AG04449 (cell line): ENCODE measurements at regions not wholly inside any gene's neighbourhood (a gene's known extent, or its start where the extent isn't known, plus 50 kb on each side); places are given as distances from the start of the nearest gene placed in this dataset.

ENCODE experiments used
- CTCF ChIA-PET: fragments of 350-600 bp; formaldehyde crosslinking; extraction: SDS; loops from one replicate; lab custom pipeline; 2021; ENCODE audit warnings: antibody characterized with exemption; lab: Yijun Ruan, JAX
- POLR2A ChIA-PET: fragments of 400-600, 350-600 bp; formaldehyde crosslinking; extraction: SDS; loops from one replicate; lab custom pipeline; 2020; ENCODE audit warnings: antibody characterized with exemption, inconsistent platforms; lab: Yijun Ruan, JAX
- DNase-seq: peaks from one replicate; pipeline ENCODE4 v3.0.0-alpha.2; 2010; ENCODE audit warnings: low read depth, low spot score
- H3K4me3 ChIP-seq: 2 replicates; pipeline ENCODE4 v1.5.1; 2011; ENCODE audit warnings: low read depth, mild to moderate bottlenecking, control low read depth, low read length
- CTCF ChIP-seq: IDR thresholded peaks from one replicate; pipeline ENCODE4 v1.5.1; 2011; ENCODE audit warnings: mild to moderate bottlenecking, moderate library complexity, low read length, control low read depth, inconsistent platforms; ENCODE audit not compliant: insufficient read depth; ENCODE audit errors: missing control alignments

DNA sequence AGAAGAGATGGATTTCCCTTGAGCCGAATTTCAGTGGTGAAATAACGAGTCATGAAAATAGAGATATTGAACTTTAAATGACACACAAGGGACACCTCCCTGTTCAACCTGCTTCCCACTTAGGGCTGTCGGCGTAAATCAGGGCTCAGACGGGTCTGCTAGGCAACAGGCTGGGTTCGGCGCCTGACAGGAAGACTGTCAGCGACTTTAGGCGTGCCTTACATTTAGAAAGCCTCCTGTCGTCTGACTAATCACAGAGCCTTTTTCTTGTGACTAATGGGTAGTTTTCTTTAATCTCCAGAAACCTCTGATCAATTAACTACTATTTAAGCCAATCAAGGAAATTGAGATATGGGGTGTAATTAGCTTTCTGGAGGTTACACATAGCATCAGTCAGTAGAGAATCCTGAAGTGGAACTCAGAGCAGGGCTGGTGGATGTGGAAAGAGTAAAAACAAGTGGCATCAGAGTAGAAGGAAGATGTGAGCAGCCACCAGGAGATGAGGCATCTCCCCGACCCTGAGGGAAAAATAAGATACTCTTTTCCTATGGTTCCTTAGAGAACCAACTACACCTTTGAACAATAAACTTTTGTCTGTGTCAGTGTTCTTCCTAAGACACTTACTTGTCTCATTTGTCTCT is 86.2 kb upstream of the HS3ST1 start:
- ChIA-PET POLR2A (no interaction called here), CTCF (no interaction called here)
- no peak for DNase-seq
- no peak overlapping the region for H3K4me3 ChIP-seq
- TF ChIP-seq CTCF = no peak

DNA sequence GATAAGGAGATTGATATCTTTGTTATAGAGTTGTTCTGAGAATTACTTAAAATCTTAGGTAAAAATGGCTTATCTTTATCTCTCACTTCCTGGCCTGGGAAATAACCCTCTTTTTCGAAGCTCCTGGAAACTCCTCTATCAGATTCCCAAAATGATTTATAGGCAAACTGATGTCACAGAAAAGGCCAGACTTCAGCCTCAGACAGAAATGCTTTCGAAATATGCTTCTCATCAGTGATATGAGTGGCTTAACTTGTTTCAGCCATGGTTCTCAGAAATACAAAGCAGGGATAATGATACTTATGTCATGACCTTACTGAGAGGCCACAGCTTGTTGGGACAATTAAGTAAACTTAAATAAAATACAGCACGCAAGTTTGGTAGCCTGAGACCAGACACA is 85.3 kb upstream of the HS3ST1 start:
- POLR2A ChIA-PET = no interaction called here
- CTCF ChIA-PET = no interaction called here

DNA sequence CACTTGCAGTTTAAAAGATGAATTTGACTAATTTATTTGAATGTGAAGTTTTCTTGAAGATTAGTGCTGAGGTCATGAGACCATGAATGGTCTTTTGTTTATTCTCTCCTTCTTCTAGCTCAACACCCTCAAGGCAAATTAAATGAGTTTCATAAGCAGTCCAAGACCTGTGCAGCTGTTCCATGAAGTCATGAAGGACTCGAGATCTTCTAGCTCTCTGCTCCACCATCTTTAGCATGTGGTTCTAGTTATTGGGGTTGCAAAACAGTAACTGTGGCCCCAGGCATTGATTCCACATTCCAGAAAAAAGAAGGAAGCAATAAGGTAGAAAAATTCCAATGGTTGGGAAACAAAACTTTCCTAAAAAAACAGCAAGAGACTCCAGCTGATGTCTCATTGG is 84.2 kb upstream of the HS3ST1 start:
- POLR2A ChIA-PET = no interaction called here
- DNase-seq = no peak
- CTCF ChIA-PET = no interaction called here
- no peak overlapping the region for H3K4me3 ChIP-seq
- no peak for TF ChIP-seq CTCF

More for the DNA sequence above, 85.3 kb upstream of the HS3ST1 start:
- no peak for TF ChIP-seq CTCF
- H3K4me3 ChIP-seq = no peak overlapping the region
- DNase-seq = no peak

- DNase-seq = no peak
- no peak overlapping the region for H3K4me3 ChIP-seq
- TF ChIP-seq CTCF = no peak
- POLR2A ChIA-PET = no interaction called here
- CTCF ChIA-PET = no interaction called here
Measured at GRCh38 chr4:11511321-11511720, 82.6 kb upstream of the HS3ST1 start.

DNA sequence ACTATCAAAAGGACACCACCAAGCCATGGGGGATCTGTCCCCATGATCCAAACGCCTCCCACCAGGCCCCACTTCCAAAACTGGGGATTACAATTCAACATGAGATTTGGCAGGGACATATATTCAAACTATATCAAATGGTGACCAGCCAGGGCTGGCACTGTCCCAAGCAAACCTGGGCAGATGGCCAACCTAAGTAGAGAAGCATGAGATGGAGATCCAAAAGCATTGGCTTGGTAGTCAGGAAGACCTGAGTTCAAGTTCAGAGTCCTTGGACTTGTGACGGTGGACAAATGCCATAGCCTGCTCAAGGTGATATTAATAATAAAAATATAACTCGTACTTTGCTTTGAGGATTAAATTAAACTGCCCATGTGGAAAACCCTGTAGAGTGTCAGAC is 79.2 kb upstream of the HS3ST1 start:
- no peak overlapping the region for H3K4me3 ChIP-seq
- DNase-seq = no peak
- TF ChIP-seq CTCF = no peak
- POLR2A ChIA-PET = no interaction called here
- CTCF ChIA-PET = no interaction called here

- TF ChIP-seq CTCF = no peak
- no peak for DNase-seq
- H3K4me3 ChIP-seq = no peak overlapping the region
- ChIA-PET POLR2A (no interaction called here), CTCF (no interaction called here)
Measured at GRCh38 chr4:11506194-11506593, 77.5 kb upstream of the HS3ST1 start.
